AML-193 (cell line): ENCODE measurements at regions not wholly inside any gene's neighbourhood (a gene's known extent, or its start where the extent isn't known, plus 50 kb on each side); places are given as distances from the start of the nearest gene placed in this dataset.

Experiments used
- DNase-seq, 2 experiments: peaks; one replicate each; lab custom pipeline; 2025; lab: John Stamatoyannopoulos, UW

DNA sequence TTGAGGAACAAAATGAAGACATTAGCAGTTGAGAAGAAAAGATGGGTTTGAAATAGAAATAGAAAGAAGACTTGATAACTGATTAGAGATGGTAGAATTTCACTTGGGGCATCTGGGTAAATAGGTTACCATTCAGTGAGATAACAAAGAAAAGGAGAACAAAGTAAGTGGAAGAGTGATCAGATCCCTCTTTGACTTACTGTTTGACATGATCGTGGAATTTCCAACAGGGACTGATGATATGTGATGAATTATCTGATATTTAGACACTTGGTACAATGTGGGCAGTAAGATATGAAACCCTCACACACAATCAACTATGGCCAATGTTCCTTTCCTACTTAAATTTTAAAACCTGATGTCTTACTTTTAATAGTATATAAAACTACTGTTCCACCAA is 70.1 kb upstream of the STARD4 start:
- DNase-seq: no peak

DNA sequence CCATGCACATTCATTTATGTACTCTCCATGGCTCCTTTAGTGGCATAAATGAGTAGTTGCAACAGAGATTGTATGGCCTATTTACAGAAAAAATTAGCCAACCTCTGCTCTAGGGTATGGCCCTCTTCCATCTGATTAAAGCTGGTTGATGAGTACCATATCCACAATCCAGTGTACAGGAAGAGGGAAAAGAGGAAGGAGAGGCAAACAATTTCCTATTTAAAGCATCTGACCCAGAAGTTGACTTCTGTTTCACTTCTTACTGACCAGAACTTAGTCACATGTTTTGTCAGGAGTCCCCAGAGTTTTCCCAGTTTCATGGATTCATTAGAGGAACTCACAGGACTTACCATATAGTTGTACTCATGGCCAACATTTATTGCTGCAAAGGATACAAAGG is 68.6 kb upstream of the STARD4 start:
- no peak for DNase-seq

DNA sequence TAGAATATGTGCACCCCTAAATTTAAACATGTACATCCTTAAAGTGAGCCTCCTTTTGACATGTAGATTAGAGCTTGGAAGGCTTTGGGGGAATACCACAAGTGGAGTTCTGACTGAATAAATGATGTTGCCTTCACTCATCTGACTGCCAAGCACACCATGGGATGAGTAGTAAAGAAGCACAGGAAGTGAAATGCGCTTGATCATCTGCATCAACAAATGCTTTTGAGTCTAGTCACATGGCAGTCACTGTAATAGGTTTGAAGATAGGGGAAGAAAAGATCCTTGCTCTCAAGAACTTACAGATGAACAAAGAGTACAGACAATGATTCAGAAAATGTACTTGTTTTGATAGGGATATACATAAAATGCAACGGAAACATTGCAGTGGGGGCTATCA is 62.0 kb upstream of the STARD4 start:
- DNase-seq: no peak

DNA sequence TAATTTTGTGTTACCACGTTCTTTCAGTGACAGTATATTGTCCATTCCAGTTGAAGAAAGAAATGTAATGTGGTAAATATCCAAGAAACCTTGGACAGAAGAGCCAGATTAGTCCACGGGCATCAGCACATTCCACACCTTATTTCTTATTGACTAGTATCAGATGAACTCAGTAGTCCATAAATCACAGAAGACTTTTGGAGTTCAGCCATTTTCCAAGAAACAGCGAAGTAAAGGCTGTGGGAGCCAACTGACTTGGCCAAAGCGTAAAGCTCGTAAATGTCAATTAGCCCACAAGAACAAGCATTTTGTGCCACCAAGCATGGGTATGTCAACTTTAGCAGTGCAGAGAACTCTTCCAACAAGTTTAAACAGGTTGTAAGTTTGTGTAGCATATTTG is 60.2 kb upstream of the STARD4 start:
- no peak for DNase-seq

DNA sequence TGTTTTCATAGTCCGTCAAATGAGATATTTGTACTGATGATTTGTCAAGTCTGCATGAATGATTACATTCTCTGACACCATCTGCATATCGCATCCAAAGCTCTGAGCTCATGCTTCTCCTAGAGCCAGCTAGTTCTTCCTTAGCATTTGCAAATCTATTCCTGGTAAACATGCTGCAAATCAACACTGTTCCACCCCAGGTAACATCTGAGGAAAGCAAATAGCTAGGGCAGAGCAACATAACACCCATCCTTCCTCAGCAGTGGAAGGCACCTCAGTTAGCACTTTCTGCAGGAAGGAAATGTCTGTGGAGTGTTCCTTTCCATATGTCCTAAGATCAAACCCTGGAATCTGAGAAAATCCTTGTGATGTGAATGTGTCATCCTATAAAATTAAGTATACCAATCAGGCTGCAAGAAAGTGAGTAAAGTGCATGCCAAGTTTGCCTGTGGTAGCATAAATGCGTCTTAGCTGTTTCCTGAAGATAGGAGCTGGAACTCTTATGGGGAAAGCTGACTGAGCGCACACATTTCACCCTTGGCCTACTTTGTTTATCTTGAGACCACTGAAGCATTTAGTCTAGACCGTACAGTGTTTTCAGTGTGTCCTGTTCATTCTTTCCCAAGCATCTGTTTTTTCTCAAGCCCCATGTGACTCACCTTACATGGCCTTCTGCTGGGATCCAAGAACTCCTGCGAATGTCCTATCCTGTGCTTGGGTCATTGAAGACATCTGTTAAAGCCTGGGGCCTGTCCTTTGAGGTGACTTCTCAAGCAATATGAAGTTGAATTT is 50.9 kb upstream of the STARD4 start:
- DNase-seq: no peak

DNA sequence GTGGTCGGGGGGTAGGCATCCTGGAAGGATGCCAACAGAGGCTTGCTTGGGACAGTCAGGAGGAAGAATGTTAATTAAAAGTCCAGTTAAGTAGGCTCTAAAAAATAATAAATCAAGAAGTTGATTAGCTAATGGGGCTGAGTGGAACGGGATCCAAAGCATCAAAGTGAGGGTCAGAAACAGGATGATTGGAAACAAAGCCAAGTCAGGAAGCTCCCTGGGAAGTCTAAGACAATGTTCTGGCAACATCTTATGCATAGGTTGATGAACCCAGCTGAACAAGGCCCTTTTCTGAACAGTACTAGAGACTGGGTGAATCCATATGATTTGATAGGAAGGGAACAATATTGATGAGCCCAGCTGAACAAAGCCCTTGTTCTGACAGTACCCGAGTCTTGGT is 50.2 kb upstream of the STARD4 start:
- no peak for DNase-seq
